Body of pancreas (tissue), 4 donors: ENCODE measurements at regions not wholly inside any gene's neighbourhood (a gene's known extent, or its start where the extent isn't known, plus 50 kb on each side); places are given as distances from the start of the nearest gene placed in this dataset.

Source experiments
- CTCF ChIP-seq, 7 experiments: fragments of 450-650 bp in 4 of 7; fragments of 200-600 bp in 3 of 7; sonication (generic) in 3 of 7; IDR thresholded peaks; one replicate each; pipeline ENCODE4 v1.5.1; 2016 to 2019; ENCODE audit warnings: antibody characterized with exemption in 7 of 7
- POLR2A ChIP-seq, 3 donors: fragments of 450-650 bp; IDR thresholded peaks; one replicate each; pipeline ENCODE4 v1.6.1; 2016; ENCODE audit warnings: antibody characterized with exemption in 3 of 3, mild to moderate bottlenecking in 2 of 3

DNA sequence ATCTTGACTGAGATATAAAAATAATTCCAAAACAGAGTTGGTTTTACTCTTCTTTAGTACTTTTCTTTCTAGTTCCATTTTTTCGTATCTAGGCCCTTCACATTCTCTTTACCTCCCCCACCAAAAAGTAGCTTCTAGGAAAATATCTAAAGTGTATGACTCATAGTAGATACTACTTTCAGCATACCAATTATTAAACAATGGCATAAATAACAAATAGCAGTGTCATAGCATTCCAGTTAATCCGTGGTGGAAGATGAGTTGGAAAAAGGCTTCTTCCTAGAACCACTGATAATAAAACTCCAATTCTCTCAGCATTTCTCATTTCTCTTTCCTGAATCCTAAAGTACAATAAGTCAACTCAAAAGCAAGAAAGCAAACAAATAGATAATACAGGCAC lies 859.0 kb upstream of the B3GALT2 start:
- TF ChIP-seq CTCF (IDR thresholded peaks at IDR 0.05) (no peak), POLR2A (IDR thresholded peaks at IDR 0.05) (no peak)
